ENCODE measurements at regions not wholly inside any gene's neighbourhood (a gene's known extent, or its start where the extent isn't known, plus 50 kb on each side); places are given as distances from the start of the nearest gene placed in this dataset.

GRCh38 chr11:42444406-42444805 is 867.4 kb upstream of the API5 start:
- TF ChIP-seq CTCF (IDR thresholded peaks at IDR 0.05), result no peak
- no peak for TF ChIP-seq EP300 (IDR thresholded peaks at IDR 0.05)
- no peak for TF ChIP-seq POLR2A (IDR thresholded peaks at IDR 0.05; ENCODE audit: low read depth)
- no peak for TF ChIP-seq POLR2AphosphoS5 (IDR thresholded peaks at IDR 0.05)

Data from esophagus muscularis mucosa (tissue), 4 donors.